Endothelial cell of hepatic sinusoid (primary cell): ENCODE measurements at regions not wholly inside any gene's neighbourhood (a gene's known extent, or its start where the extent isn't known, plus 50 kb on each side); places are given as distances from the start of the nearest gene placed in this dataset.
"Not testable (repeated sequence)": the region's sequence is repeated elsewhere in the genome, so short reads cannot be mapped to it uniquely, and the experiment has no call there.

ENCODE experiments used
- in situ Hi-C: cut with HindIII; loops from 2 replicates; pipeline ENCODE4 v1.10.0; 2017; ENCODE audit warnings: low sequenced_read_pairs

DNA sequence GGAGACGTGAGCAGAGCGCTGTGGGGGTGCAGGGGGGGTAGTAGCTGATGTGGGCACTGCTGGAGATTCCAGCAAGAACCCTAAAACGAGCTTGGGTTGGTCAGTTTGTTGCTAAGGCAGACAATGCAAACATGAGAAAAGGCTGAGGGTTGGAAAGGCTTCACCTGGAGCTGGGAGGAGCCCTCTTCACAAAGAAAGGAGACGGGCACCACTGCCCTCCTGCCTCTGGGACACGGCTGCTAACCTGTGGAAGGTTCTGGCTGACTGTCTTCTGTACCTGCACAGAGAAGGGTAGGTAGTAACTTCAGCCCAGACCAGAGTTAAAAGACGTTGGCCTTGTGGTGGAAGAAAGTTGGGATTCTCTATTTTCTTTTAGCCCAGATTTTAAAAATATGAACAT, 108.7 kb downstream of the SUCLA2 start:
- in situ Hi-C loops: no loop called here

- in situ Hi-C loops: no loop called here
These were observed 110.8 kb downstream of the SUCLA2 start for GRCh38 chr13:47890146-47890814.

DNA sequence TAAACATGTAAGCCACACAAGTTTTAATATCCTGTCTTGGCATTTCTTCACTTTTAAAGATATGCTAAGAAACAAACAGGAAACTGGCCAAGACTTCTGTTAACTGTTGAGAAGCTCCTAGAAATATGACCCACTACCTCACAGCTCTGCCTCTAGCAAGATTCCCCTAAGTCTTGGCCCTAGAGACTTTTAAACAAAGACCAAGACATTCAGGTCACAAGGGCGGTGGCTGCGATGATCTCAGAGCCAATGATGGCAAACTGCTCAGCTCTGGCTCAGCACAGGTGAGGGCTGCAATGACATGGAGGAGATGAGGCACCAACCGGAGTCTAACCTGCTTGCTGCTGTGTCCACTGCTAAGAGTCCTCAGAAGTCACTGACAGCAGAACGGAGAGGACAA, 114.8 kb downstream of the SUCLA2 start:
- in situ Hi-C loops: no loop called here

DNA sequence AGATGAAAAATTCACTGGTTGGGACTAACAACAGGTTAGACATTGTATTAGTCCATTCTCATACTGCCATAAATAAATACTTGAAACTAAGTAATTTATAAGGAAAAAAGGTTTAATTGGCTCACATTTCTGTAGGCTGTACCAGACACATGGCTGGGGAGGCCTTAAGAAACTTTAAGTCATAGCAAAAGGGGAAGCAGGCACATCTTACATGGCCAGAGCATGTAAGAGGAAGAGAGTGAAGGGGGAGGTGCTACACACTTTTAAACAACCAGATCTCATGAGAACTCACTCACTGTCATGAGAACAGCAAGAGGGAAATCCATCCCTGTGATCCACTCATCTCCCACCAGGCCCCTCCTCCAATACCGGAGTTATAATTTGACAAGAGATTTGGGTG, 125.9 kb downstream of the SUCLA2 start:
- in situ Hi-C loops: no loop called here

- in situ Hi-C loops: not testable (repeated sequence)
These were observed 127.1 kb downstream of the SUCLA2 start for GRCh38 chr13:47873987-47874386.

DNA sequence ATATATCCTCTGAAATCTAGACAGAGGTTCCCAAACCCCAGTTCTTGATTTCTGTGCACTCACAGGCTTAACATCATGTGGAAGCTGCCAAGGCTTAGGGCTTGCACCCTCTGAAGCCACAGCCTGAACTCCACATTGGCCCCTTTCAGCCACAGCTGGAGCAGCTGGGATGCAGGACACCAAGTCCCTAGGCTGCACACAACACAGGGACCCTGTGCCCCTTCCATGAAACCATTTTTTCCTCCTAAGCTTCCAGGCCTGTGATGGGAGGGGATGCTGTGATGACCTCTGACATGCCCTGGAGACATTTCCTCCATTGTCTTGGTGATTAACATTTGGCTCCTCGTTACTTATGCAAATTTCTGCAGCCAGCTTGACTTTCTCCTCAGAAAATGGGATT, 127.8 kb downstream of the SUCLA2 start:
- in situ Hi-C loops: not testable (repeated sequence)

DNA sequence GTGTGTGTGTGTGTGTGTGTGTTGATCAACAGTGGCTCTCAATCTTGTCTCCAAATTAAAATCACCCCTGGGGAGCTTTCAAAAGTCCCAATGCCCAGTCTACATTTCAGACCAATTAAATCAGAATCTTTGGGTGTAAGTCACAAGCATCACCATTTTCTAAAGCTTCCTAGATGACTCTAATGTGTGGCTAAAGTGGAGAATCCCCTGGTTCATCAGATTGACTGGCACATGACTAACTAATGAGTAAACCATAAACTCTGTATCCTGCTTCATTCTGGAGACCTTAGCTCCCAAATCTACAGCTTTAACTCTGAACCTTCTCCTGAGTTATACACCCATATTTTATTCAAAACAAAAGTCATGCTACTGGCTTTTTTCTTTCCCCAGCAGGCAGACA, 131.3 kb downstream of the SUCLA2 start:
- in situ Hi-C loops: no loop called here

GRCh38 chr13:47865883-47866282, 135.2 kb downstream of the SUCLA2 start:
- in situ Hi-C loops: no loop called here

DNA sequence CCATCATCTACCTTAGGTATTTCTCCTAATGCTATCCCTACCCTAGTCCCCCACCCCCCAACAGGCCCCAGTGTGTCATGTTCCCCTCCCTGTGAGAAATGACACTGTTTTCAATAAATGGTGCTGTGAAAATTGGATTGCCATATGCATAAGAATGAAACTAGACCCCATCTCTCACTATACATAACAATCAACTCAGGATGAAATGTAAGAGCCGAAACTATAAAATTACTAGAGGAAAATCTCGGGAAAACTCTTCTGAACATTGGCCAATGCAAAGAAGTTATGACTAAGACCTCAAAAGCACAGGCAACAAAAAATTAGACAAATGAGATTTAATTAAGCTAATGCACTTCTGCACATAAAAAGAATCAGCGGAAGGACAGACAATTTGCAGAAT, 138.2 kb downstream of the SUCLA2 start:
- in situ Hi-C loops: no loop called here

DNA sequence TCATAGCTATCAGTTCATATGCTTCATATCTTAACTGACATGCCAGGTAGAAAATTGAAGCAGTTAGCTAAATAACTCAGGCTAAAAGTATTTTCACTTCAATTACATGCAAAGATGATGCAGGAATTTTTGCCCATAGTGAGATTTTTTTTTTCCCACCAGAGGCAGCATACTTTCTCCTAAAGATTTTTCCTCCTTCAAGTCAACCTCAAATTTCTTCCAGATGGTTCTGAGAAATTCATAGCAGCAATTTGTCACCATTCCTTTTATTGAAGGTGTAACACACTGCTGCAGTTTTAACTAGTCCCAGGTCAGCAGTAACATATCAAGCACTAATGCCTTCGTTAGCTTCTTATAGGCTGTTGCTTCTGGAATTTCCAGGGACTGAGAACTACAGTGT, 141.9 kb downstream of the SUCLA2 start:
- in situ Hi-C loops: no loop called here

- in situ Hi-C loops: no loop called here
These were observed 142.7 kb downstream of the SUCLA2 start for GRCh38 chr13:47858042-47859025.

DNA sequence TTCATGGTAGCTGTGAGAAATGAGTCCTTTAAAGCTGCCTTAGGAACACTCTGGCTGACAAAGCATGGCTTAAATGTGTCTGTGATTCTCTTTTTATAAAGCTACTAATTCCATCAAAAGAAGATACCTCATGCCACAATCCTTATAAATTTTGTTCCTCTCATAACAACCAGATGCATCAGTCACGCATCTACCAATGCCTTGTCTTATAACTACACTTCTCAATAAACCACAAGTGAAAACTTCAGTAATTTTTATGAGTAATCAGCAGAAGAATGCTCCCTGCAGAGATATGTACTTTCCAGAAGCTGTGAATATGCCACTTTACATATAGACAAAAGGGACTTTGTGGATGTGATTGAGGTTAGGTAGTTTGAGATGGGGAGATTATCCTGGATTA, 147.8 kb downstream of the SUCLA2 start:
- in situ Hi-C loops: no loop called here

DNA sequence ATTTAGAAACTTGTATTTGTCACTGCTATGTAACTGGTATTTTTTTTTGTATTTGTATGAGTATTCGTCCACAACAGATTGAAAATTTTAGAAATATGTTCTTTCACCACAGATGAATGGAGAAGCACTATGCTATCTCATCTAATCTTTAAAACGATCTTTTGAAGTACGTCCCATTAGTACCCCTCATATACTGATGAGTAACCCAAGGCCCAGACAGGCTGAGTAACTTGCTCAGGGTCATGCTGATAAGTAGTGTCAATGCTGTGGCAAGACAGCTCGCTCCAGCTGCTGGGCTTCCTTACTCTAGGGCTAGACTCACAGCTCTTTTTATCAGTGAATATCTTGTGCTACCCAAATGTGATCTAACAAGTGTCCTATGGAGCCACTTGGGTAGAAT, 154.2 kb downstream of the SUCLA2 start:
- in situ Hi-C loops: no loop called here

DNA sequence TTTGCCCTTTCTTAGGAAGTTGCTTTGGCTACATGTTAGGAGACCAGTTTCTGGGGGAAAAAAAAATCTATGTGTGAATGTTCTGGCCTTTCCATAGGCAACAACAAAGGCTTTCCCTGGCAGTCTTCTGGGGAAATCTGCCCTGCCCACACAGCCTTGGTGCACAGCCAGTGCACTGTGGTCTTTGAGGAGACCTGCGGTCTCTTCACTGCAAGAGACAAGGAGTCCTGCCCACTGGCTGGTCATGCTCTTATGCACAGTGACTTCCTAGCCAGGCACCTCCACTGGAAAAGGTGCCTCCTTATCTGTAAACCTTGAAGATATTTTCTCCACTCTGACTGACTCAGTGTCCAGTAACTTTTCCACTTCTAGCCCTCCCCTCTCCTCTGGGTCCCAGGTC, 155.1 kb downstream of the SUCLA2 start:
- in situ Hi-C loops: no loop called here

GRCh38 chr13:47843005-47843404, 158.1 kb downstream of the SUCLA2 start:
- in situ Hi-C loops: no loop called here

GRCh38 chr13:47841151-47841550, 159.9 kb downstream of the SUCLA2 start:
- in situ Hi-C loops: no loop called here

DNA sequence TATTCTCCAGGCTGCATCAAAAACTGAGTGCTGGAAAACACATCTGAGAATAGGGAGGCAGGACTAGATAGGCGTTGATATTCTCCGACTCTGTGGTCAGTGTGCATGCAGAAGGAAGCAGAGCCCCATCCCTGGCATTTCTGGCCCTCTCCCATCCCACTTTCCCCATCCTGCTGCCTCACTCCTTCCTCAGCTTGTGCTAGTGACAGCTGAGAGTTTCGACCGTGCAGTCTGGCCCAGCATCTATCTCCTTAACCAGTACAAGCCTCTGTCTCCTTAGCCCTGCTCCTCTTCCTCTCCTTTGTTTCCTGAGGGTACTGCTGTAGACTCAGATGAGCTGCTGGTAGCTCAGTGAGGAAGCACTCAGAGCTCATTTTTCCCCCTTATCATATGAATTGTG, 163.2 kb downstream of the SUCLA2 start:
- in situ Hi-C loops: loop anchor here (5.0 kb wide), 1 partner anchor 59 kb away; no protein-coding TSS in a partner anchor

GRCh38 chr13:47837104-47837880, 163.8 kb downstream of the SUCLA2 start:
- in situ Hi-C loops: loop anchor here (5.0 kb wide), 1 partner anchor 60 kb away; no protein-coding TSS in a partner anchor

GRCh38 chr13:47835470-47836228, 165.4 kb downstream of the SUCLA2 start:
- in situ Hi-C loops: loop anchor here (5.0 kb wide), 1 partner anchor 62 kb away; no protein-coding TSS in a partner anchor

DNA sequence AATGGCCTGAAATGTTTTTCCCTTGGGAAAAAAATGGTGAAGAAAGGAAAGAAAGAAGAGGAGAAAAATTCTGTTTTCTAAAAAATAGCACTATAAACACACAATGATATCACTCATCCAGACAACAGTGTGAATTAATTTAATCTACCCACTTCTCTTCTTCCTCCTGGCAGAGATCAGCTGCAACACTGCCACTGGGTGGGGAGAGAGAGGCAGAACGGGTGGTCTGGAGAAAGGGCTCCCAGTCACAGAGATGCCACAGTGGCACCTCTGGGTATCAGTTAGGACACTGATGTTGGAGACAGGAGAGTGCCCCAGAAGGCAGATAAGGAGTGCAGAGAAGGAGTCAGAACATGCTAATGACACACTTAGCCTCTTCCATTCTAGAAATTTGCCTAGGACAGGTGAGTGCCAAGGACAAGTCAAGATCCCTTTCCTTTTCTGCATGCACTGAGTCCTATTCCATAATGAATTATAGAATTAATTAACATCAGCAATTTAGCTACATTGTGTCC, 168.6 kb downstream of the SUCLA2 start:
- in situ Hi-C loops: no loop called here
